ENCODE measurements at regions not wholly inside any gene's neighbourhood (a gene's known extent, or its start where the extent isn't known, plus 50 kb on each side); places are given as distances from the start of the nearest gene placed in this dataset.

- H3K9me3 ChIP-seq (replicated peaks in 1 of 3): no peaks in the 10 kb centered on the region
- H3K27me3 ChIP-seq: peaks cover 3% of the 10 kb centered on the region
- no peaks in the 10 kb centered on the region for H3K36me3 ChIP-seq (replicated peaks in 1 of 2)
- intact Hi-C loops (cut with DNase I): no loop called here
- no peak overlapping the region for H3K4me3 ChIP-seq
- TF ChIP-seq CTCF (IDR thresholded peaks at IDR 0.05): no peak
- TF ChIP-seq POLR2A (IDR thresholded peaks at IDR 0.05): no peak
- no peak overlapping the region for H3K27ac ChIP-seq
- H3K4me1 ChIP-seq (replicated peaks in 1 of 2): no peaks in the 10 kb centered on the region
- DNase-seq: no peak
These were observed 65.1 kb upstream of the DIAPH2 start for GRCh38 chrX:96619588-96619987.

- no peak overlapping the region for H3K4me3 ChIP-seq
- intact Hi-C loops (cut with DNase I): no loop called here
- no peaks in the 10 kb centered on the region for H3K36me3 ChIP-seq (replicated peaks in 1 of 2)
- H3K27ac ChIP-seq: no peak overlapping the region
- no peaks in the 10 kb centered on the region for H3K27me3 ChIP-seq
- 43 to 83% (median 68%) methylated on average over 1 of the region's 1 CpG for WGBS, 4 donors
- DNase-seq: no peak
- H3K4me1 ChIP-seq (replicated peaks in 1 of 2): no peaks in the 10 kb centered on the region
- TF ChIP-seq CTCF (IDR thresholded peaks at IDR 0.05) (no peak), POLR2A (IDR thresholded peaks at IDR 0.05) (no peak)
- H3K9me3 ChIP-seq (replicated peaks in 1 of 3): no peaks in the 10 kb centered on the region
These were observed 62.8 kb upstream of the DIAPH2 start for GRCh38 chrX:96621811-96622210.
